ENCODE measurements at regions not wholly inside any gene's neighbourhood (a gene's known extent, or its start where the extent isn't known, plus 50 kb on each side); places are given as distances from the start of the nearest gene placed in this dataset.

- H3K27me3 ChIP-seq (ENCODE audit: control insufficient read depth, extremely low read depth, insufficient read depth, low read length) = no peaks in the 10 kb centered on the region
- no peaks in the 10 kb centered on the region for H3K36me3 ChIP-seq (ENCODE audit: control insufficient read depth in 2 of 2, extremely low read depth in 1 of 2, insufficient read depth in 2 of 2, low read length in 2 of 2)
- H4K20me1 ChIP-seq (ENCODE audit: control insufficient read depth, extremely low read depth, insufficient read depth, low read length) = no peaks in the 10 kb centered on the region
- H3K9ac ChIP-seq (ENCODE audit: control insufficient read depth, extremely low read depth, insufficient read depth, low read length) = no peak overlapping the region
- no peaks in the 10 kb centered on the region for H3K9me3 ChIP-seq (ENCODE audit: control insufficient read depth, low read depth, low read length)
- no peak overlapping the region for H3K4me3 ChIP-seq (ENCODE audit: control insufficient read depth in 2 of 3, extremely low read depth in 1 of 3, insufficient read depth in 2 of 3, low read depth in 1 of 3, low read length in 3 of 3)
- no peaks in the 10 kb centered on the region for H3K4me1 ChIP-seq (ENCODE audit: control insufficient read depth, extremely low read depth, insufficient read depth, low read length)
- no peak overlapping the region for H2AFZ ChIP-seq (ENCODE audit: control insufficient read depth, low read length)
- H3K79me2 ChIP-seq (ENCODE audit: control insufficient read depth, insufficient read depth, low read length) = no peaks in the 10 kb centered on the region
- H3K9me1 ChIP-seq (ENCODE audit: control insufficient read depth, extremely low read depth, insufficient read depth, low read length) = no peaks in the 10 kb centered on the region
- no peak for TF ChIP-seq EZH2 (IDR thresholded peaks at IDR 0.05; ENCODE audit: low read length)
- peak in 1 of 3 experiments; percentile 7 for TF ChIP-seq CTCF (optimal IDR thresholded peaks at IDR 0.05 in 1 of 3, IDR thresholded peaks at IDR 0.05 in 1 of 3, conservative IDR thresholded peaks at IDR 0.05 in 1 of 3; ENCODE audit: extremely low read depth in 1 of 3, insufficient read depth in 2 of 3, low read length in 3 of 3)
- H3K4me2 ChIP-seq (ENCODE audit: control insufficient read depth, extremely low read depth, insufficient read depth, low read depth, low read length) = no peak overlapping the region
- dilution Hi-C loops (cut with MboI; ENCODE audit: extremely low pct_ligation_motif_present, low sequenced_read_pairs) = no loop called here
- FAIRE-seq (no peak), DNase-seq (ENCODE audit: low read depth, low spot score) (no peak)
- H3K27ac ChIP-seq (ENCODE audit: control insufficient read depth, insufficient read depth, low read length) = no peak overlapping the region
Observed at GRCh38 chr5:8884029-8884428, 661.8 kb downstream of the SEMA5A start.

- Histone ChIP-seq H3K9me3 (ENCODE audit: control insufficient read depth, low read depth, low read length) (no peaks in the 10 kb centered on the region), H3K27ac (ENCODE audit: control insufficient read depth, insufficient read depth, low read length) (no peak overlapping the region), H3K79me2 (ENCODE audit: control insufficient read depth, insufficient read depth, low read length) (no peaks in the 10 kb centered on the region), H3K36me3 (ENCODE audit: control insufficient read depth in 2 of 2, extremely low read depth in 1 of 2, insufficient read depth in 2 of 2, low read length in 2 of 2) (no peaks in the 10 kb centered on the region), H3K9me1 (ENCODE audit: control insufficient read depth, extremely low read depth, insufficient read depth, low read length) (no peaks in the 10 kb centered on the region), H2AFZ (ENCODE audit: control insufficient read depth, low read length) (no peak overlapping the region), H3K4me3 (ENCODE audit: control insufficient read depth in 2 of 3, extremely low read depth in 1 of 3, insufficient read depth in 2 of 3, low read depth in 1 of 3, low read length in 3 of 3) (no peak overlapping the region), H3K4me2 (ENCODE audit: control insufficient read depth, extremely low read depth, insufficient read depth, low read depth, low read length) (no peak overlapping the region), H3K9ac (ENCODE audit: control insufficient read depth, extremely low read depth, insufficient read depth, low read length) (no peak overlapping the region), H4K20me1 (ENCODE audit: control insufficient read depth, extremely low read depth, insufficient read depth, low read length) (no peaks in the 10 kb centered on the region), H3K4me1 (ENCODE audit: control insufficient read depth, extremely low read depth, insufficient read depth, low read length) (no peaks in the 10 kb centered on the region), H3K27me3 (ENCODE audit: control insufficient read depth, extremely low read depth, insufficient read depth, low read length) (no peaks in the 10 kb centered on the region)
- no peak for TF ChIP-seq CTCF (optimal IDR thresholded peaks at IDR 0.05 in 1 of 3, IDR thresholded peaks at IDR 0.05 in 1 of 3, conservative IDR thresholded peaks at IDR 0.05 in 1 of 3; ENCODE audit: extremely low read depth in 1 of 3, insufficient read depth in 2 of 3, low read length in 3 of 3)
- no peak for TF ChIP-seq EZH2 (IDR thresholded peaks at IDR 0.05; ENCODE audit: low read length)
- FAIRE-seq = no peak
- DNase-seq (ENCODE audit: low read depth, low spot score) = no peak
- dilution Hi-C loops (cut with MboI; ENCODE audit: extremely low pct_ligation_motif_present, low sequenced_read_pairs) = no loop called here
Observed at GRCh38 chr5:8892926-8893325, 652.9 kb downstream of the SEMA5A start.

All from keratinocyte (primary cell).